ENCODE measurements at regions not wholly inside any gene's neighbourhood (a gene's known extent, or its start where the extent isn't known, plus 50 kb on each side); places are given as distances from the start of the nearest gene placed in this dataset.
"Not testable (repeated sequence)": the region's sequence is repeated elsewhere in the genome, so short reads cannot be mapped to it uniquely, and the experiment has no call there.

DNA sequence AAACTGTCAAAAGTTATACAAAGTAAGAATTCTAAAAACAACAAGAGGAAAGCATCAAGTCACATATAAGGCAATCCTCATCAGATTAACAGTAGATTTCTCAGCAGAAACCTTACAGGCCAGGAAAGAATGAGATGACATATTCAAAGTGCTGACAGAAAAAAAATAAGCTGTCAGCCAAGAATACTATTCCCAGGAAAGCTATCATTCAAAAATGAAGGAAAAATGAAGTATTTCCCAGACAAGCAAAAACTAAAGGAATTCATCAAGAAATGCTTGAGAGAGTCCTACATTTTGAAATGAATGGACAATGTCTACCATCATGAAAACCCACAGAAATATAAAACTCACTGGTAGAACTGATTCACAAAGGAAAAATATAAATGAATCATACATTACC, 268.9 kb upstream of the OSR1 start:
- no peak for FAIRE-seq
- no peak for DNase-seq (ENCODE audit: insufficient read length, low spot score)
- TF ChIP-seq, protein P1, sequence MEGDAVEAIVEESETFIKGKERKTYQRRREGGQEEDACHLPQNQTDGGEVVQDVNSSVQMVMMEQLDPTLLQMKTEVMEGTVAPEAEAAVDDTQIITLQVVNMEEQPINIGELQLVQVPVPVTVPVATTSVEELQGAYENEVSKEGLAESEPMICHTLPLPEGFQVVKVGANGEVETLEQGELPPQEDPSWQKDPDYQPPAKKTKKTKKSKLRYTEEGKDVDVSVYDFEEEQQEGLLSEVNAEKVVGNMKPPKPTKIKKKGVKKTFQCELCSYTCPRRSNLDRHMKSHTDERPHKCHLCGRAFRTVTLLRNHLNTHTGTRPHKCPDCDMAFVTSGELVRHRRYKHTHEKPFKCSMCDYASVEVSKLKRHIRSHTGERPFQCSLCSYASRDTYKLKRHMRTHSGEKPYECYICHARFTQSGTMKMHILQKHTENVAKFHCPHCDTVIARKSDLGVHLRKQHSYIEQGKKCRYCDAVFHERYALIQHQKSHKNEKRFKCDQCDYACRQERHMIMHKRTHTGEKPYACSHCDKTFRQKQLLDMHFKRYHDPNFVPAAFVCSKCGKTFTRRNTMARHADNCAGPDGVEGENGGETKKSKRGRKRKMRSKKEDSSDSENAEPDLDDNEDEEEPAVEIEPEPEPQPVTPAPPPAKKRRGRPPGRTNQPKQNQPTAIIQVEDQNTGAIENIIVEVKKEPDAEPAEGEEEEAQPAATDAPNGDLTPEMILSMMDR (IDR thresholded peaks at IDR 0.05; ENCODE audit: insufficient read depth, missing control alignments) = no peak

DNA sequence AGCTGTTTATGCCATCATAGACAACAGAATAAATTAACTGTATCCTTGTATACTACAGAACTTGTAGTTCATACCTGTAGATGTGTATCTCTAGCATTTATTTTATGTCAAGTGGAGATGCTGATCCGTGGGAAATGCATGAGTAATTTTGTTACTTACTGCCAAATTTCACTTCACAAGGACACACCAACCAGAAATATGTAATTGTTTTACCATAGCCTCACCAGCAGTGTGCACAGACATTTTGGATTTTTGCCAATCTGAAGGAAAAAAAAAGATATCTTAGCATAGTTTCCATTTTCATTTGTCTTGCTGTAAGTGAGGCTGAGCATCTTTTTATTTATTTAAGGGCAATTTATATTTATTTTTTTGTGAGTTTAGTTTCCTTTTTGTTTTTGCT, 265.1 kb upstream of the OSR1 start:
- TF ChIP-seq, protein P1 (IDR thresholded peaks at IDR 0.05; ENCODE audit: insufficient read depth, missing control alignments) = no peak
- DNase-seq (ENCODE audit: insufficient read length, low spot score) = no peak
- FAIRE-seq = no peak

DNA sequence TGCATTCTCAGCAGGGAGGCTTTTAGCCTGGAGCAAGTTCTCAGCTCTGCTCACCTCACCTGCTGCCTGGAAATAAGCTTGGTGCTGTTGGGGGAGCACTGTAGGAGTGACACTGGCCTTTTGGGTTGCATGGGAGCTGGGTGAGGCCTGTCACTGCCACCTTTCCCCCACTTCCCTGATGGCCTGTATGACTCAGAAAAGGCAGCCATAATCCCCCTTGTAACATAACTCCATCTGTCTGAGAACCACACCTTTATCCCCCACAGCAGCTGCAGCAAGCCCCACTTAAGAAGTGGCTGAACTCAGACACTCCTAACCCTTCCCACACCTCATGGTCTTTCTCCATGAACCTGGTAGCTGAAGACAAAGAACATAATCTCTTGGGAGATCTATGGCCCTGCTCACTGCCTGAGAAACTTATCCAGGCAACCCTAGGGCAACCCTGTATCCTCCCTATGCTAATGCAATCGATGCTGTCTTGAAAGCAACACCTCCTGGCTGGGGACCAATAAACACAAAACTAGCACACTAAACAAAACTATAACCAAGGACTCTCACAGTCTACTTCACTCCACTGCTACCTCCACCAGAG, 258.9 kb upstream of the OSR1 start:
- TF ChIP-seq, protein P1 (IDR thresholded peaks at IDR 0.05; ENCODE audit: insufficient read depth, missing control alignments) = no peak
- DNase-seq (ENCODE audit: insufficient read length, low spot score) = no peak
- FAIRE-seq = no peak

DNA sequence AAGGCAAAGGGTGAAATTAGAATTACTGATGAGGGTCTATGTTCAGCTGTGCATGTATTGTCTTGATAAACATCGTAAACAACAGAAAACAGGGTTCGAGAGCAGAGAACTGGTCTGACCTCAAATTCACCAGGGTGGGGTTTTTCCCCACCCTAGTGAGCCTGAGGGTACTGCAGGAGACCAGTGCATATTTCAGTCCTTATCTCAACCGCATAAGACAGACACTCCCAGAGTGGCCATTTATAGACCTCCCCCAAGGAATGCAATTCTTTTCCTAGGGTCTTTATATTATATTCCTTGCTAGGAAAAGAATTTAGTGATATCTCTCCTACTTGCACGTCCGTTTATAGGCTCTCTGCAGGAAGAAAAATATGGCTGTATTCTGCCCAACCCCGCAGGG, 257.0 kb upstream of the OSR1 start:
- DNase-seq (ENCODE audit: insufficient read length, low spot score); FAIRE-seq: not testable (repeated sequence)

DNA sequence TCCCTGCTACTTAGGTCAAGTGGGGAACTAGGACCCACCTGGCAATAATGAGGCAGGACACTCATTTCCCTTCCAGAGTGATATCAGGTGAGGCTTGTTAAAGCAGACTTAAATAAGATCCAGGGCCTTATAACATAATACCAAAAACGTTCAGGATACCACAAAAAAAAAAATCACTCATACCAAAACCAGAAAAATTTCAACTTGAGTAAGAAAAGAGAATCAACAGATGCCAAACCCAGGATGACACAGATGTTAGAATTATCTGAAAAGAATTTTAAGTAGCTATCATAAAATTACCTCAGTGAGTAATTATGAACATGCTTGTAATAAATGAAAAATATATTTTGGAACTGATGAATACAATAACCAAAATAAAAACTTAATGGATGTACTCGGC, 255.6 kb upstream of the OSR1 start:
- DNase-seq (ENCODE audit: insufficient read length, low spot score) (no peak), FAIRE-seq (no peak)
- TF ChIP-seq, protein P1 (IDR thresholded peaks at IDR 0.05; ENCODE audit: insufficient read depth, missing control alignments) = no peak

DNA sequence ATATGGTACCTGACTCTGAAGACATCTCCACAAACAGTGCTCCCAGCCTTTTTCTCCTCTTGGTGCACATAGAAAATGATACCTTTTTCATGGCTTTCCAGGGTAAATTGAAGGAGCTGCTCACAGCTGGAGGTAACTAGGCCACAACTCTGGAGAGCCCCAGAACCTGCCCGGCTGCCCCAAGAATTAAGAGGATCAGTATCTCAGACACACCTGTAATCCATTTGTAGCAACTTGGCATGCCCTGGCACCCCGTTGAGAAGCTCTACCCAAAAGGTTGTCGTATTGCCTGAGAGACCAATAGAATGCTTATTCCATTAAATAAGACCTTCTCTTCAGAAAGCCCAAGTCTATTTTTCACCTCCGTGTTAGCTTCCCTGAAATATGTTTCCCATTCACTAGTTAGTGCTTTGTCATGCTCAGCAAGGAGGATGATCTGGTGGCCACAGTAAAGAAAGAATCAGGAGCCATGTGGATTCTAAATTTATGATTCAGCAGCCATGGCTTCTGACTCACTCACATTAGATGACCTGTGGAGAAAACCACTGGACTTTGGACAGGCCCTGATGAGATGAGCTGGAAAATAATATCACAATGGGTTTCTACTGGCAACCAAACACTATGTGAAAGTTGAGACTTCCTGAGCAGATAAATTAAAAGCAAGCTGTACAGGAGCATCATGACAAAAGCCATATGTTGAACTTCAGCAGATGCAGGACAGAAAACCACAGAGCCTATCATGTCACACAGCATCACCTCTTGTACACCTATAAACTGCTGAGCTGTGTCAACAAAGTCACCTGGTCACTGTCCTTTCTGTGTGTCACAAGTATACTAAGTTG, 253.3 kb upstream of the OSR1 start:
- FAIRE-seq = no peak
- DNase-seq (ENCODE audit: insufficient read length, low spot score) = no peak
- TF ChIP-seq, protein P1 (IDR thresholded peaks at IDR 0.05; ENCODE audit: insufficient read depth, missing control alignments) = no peak

DNA sequence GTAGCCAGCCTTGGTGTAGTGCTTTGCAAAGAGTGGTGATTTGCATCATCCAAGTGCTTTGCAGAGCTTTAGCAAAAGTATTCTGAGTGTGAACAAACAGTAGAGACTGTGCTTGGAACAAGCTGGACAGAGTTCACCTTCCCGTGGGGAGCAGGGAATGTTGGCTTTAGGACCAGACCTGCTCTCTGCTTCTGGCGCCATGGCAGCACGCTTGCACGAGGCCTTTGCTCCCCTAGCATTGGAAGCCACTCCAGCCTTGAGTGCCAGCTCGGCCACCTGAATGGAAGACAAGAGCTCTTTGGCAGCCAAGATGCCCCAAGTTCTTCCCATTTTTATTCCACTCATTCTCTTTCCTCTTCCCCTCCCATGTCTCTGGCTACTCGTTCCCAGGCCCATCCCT, 250.8 kb upstream of the OSR1 start:
- FAIRE-seq (no peak), DNase-seq (ENCODE audit: insufficient read length, low spot score) (no peak)
- TF ChIP-seq, protein P1 (IDR thresholded peaks at IDR 0.05; ENCODE audit: insufficient read depth, missing control alignments) = no peak
